ENCODE measurements at regions not wholly inside any gene's neighbourhood (a gene's known extent, or its start where the extent isn't known, plus 50 kb on each side); places are given as distances from the start of the nearest gene placed in this dataset.

- no peak for DNase-seq
These were observed 75.9 kb upstream of the LCLAT1 start for GRCh38 chr2:30371028-30371689.

GRCh38 chr2:30371772-30372373 lies 75.2 kb upstream of the LCLAT1 start:
- DNase-seq = no peak

- DNase-seq = peak; percentile 62
These were observed 74.2 kb upstream of the LCLAT1 start for GRCh38 chr2:30372826-30373225.

- peak; percentile 84 for DNase-seq
These were observed 73.2 kb upstream of the LCLAT1 start for GRCh38 chr2:30373881-30374302.

GRCh38 chr2:30374380-30374779 lies 72.7 kb upstream of the LCLAT1 start:
- no peak for DNase-seq

- DNase-seq = no peak
These were observed 71.1 kb upstream of the LCLAT1 start for GRCh38 chr2:30375915-30376314.

- no peak for DNase-seq
These were observed 67.6 kb upstream of the LCLAT1 start for GRCh38 chr2:30379481-30379880.

- DNase-seq = no peak
These were observed 66.2 kb upstream of the LCLAT1 start for GRCh38 chr2:30380824-30381223.

GRCh38 chr2:30382162-30382783 lies 64.8 kb upstream of the LCLAT1 start:
- DNase-seq = no peak

GRCh38 chr2:30382995-30383394 lies 64.1 kb upstream of the LCLAT1 start:
- DNase-seq = no peak

- no peak for DNase-seq
These were observed 61.7 kb upstream of the LCLAT1 start for GRCh38 chr2:30385327-30385726.

- no peak for DNase-seq
These were observed 54.9 kb upstream of the LCLAT1 start for GRCh38 chr2:30392097-30392496.

GRCh38 chr2:30393510-30393909 lies 53.5 kb upstream of the LCLAT1 start:
- DNase-seq = no peak

GRCh38 chr2:30394096-30394495 lies 53.0 kb upstream of the LCLAT1 start:
- DNase-seq = no peak

GRCh38 chr2:30396436-30397232 lies 50.4 kb upstream of the LCLAT1 start:
- DNase-seq = no peak

Data from skin of body (tissue), 1 donor.